Subcutaneous abdominal adipose tissue (tissue), 5 donors: ENCODE measurements at regions not wholly inside any gene's neighbourhood (a gene's known extent, or its start where the extent isn't known, plus 50 kb on each side); places are given as distances from the start of the nearest gene placed in this dataset.

Source experiments
- H3K27ac ChIP-seq: one replicate; pipeline ENCODE4 v1.7.0; 2013; ENCODE audit warnings: low read depth, mild to moderate bottlenecking, inconsistent platforms, low read length, moderate library complexity
- H3K27me3 ChIP-seq, 5 donors: one replicate each; pipeline ENCODE4 v1.7.0; 2013; ENCODE audit warnings: low read length in 5 of 5, inconsistent platforms in 1 of 5; ENCODE audit not compliant: control insufficient read depth in 5 of 5, insufficient read depth in 4 of 5
- H3K36me3 ChIP-seq, 5 donors: one replicate each; pipeline ENCODE4 v1.7.0; 2013; ENCODE audit warnings: low read length in 5 of 5; ENCODE audit not compliant: control insufficient read depth in 5 of 5, insufficient read depth in 5 of 5
- H3K4me1 ChIP-seq, 5 donors: one replicate each; pipeline ENCODE4 v1.7.0; 2013; ENCODE audit warnings: low read length in 5 of 5, mild to moderate bottlenecking in 3 of 5, moderate library complexity in 1 of 5; ENCODE audit not compliant: control insufficient read depth in 5 of 5, insufficient read depth in 5 of 5
- H3K4me3 ChIP-seq, 5 donors: one replicate each; pipeline ENCODE4 v1.7.0; 2013; ENCODE audit warnings: low read length in 5 of 5, low read depth in 1 of 5
- H3K9ac ChIP-seq, 5 donors: one replicate each; pipeline ENCODE4 v1.7.0; 2013; ENCODE audit warnings: low read length in 5 of 5, mild to moderate bottlenecking in 4 of 5, moderate library complexity in 3 of 5
- H3K9me3 ChIP-seq, 5 donors: one replicate each; pipeline ENCODE4 v1.7.0; 2013; ENCODE audit warnings: low read length in 5 of 5; ENCODE audit not compliant: control insufficient read depth in 5 of 5
- donor health status: healthy.
- donor health status: healthy.
- donor health status: healthy.
- donor health status: healthy.
- donor health status: healthy.

GRCh38 chr13:24627090-24627714 lies 53.0 kb upstream of the ATP12A start:
- Histone ChIP-seq H3K36me3 (no peaks in the 10 kb centered on the region), H3K27me3 (no peaks in the 10 kb centered on the region), H3K9ac (no peak overlapping the region), H3K4me3 (no peak overlapping the region), H3K27ac (no peak overlapping the region), H3K9me3 (no peaks in the 10 kb centered on the region), H3K4me1 (peaks cover 0 to 2% (median 0%) of the 10 kb centered on the region in 5 donors)

- Histone ChIP-seq H3K9me3 (no peaks in the 10 kb centered on the region), H3K9ac (no peak overlapping the region), H3K27me3 (no peaks in the 10 kb centered on the region), H3K4me3 (no peak overlapping the region), H3K36me3 (no peaks in the 10 kb centered on the region), H3K4me1 (peaks cover 0 to 2% (median 0%) of the 10 kb centered on the region in 5 donors), H3K27ac (no peak overlapping the region)
Measured at GRCh38 chr13:24627946-24628345, 52.3 kb upstream of the ATP12A start.

DNA sequence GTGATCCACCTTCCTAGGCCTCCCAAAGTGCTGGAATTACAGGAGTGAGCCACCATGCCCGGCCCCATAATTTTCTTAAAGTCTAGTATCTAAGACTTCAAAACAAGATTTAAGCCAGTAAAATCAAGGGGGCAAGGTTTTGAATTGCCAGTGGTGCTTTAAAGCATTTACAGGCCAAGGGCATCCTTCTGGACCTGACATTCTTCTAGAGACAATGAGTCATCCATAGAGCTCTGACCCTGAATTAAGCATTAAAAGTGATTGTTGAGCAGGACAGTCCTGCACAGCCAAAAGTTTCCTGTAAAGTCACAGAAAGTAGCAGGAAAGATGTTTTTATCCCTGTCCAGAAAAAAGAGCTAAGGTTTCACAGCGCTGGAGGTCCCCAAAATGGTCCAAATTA lies 50.9 kb upstream of the ATP12A start:
- Histone ChIP-seq H3K4me3 (no peak overlapping the region), H3K36me3 (no peaks in the 10 kb centered on the region), H3K4me1 (peaks cover 0 to 2% (median 0%) of the 10 kb centered on the region in 5 donors), H3K9me3 (no peaks in the 10 kb centered on the region), H3K27ac (no peak overlapping the region), H3K9ac (no peak overlapping the region), H3K27me3 (no peaks in the 10 kb centered on the region)

GRCh38 chr13:24630121-24630520 lies 50.1 kb upstream of the ATP12A start:
- H3K4me1 ChIP-seq = peaks cover 0 to 2% (median 0%) of the 10 kb centered on the region in 5 donors
- H3K4me3 ChIP-seq = no peak overlapping the region
- no peaks in the 10 kb centered on the region for H3K36me3 ChIP-seq
- H3K27ac ChIP-seq = no peak overlapping the region
- H3K9ac ChIP-seq = no peak overlapping the region
- no peaks in the 10 kb centered on the region for H3K27me3 ChIP-seq
- no peaks in the 10 kb centered on the region for H3K9me3 ChIP-seq
